ENCODE measurements at regions not wholly inside any gene's neighbourhood (a gene's known extent, or its start where the extent isn't known, plus 50 kb on each side); places are given as distances from the start of the nearest gene placed in this dataset.

DNA sequence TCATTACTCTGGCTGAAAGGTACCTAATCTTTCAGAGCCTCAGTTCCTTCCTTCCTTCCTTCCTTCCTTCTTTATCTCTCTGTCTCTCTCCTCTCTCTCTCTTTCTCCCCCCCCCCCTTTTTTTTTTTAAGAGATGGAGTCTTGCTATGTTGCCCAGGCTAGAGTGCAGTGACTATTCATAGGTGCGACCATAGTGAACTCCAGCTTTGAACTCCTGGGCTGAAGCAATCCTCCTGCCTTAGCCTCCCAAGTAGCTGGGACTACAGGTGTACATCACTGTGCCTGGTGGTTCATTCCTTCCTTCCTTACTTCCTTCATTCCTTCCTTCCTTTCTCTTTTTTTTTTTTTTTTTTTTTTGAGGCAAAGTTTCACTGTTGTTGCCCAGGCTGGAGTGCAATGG is 64.3 kb upstream of the MAP4K3 start:
- TF ChIP-seq GATA3 (IDR thresholded peaks at IDR 0.05; ENCODE audit: low read depth, low read length) = no peak
- no peak for TF ChIP-seq GATA2 (IDR thresholded peaks at IDR 0.05; ENCODE audit: low read depth, low read length)
